Right lobe of liver (tissue), 4 donors: ENCODE measurements at regions not wholly inside any gene's neighbourhood (a gene's known extent, or its start where the extent isn't known, plus 50 kb on each side); places are given as distances from the start of the nearest gene placed in this dataset.

ENCODE experiments used
- POLR2A ChIP-seq: fragments of 450-650 bp; IDR thresholded peaks from one replicate; pipeline ENCODE4 v1.6.1; 2017; ENCODE audit warnings: antibody characterized with exemption, mild to moderate bottlenecking
- TF ChIP-seq, protein P1 (sequence below), 4 donors: fragments of 200-600 bp in 3 of 4; fragments of 450-650 bp in 1 of 4; IDR thresholded peaks; one replicate each; pipeline versions ENCODE4 v1.5.1 to v1.8.0; 2016 to 2022; ENCODE audit warnings: antibody characterized with exemption in 4 of 4, mild to moderate bottlenecking in 2 of 4
- donor health status: DM: no; HTN: no; CAD: no.
- donor health status: DM: no; HTN: no; CAD: no.
- donor health status: DM: no; HTN: yes; CAD: no.

DNA sequence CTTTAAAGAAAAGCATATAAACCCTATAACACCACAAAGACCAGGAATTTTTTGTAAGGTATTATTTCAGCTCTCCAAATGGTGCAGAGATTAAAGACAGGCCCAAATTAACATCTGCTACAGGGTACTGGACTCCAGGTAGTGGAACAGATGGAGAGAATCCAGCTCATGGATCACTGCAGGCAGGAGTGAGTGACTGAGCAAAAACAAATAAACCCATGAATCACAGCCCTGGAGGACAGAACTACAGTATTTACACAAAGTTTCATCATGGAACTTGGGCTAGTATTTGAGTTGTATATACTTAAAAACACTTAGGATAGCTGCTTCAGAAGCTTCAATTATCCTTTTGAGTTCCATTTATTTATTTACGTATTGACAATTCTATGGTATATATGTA is 132.8 kb upstream of the SPRY2 start:
- no peak for TF ChIP-seq POLR2A
- TF ChIP-seq, protein P1, sequence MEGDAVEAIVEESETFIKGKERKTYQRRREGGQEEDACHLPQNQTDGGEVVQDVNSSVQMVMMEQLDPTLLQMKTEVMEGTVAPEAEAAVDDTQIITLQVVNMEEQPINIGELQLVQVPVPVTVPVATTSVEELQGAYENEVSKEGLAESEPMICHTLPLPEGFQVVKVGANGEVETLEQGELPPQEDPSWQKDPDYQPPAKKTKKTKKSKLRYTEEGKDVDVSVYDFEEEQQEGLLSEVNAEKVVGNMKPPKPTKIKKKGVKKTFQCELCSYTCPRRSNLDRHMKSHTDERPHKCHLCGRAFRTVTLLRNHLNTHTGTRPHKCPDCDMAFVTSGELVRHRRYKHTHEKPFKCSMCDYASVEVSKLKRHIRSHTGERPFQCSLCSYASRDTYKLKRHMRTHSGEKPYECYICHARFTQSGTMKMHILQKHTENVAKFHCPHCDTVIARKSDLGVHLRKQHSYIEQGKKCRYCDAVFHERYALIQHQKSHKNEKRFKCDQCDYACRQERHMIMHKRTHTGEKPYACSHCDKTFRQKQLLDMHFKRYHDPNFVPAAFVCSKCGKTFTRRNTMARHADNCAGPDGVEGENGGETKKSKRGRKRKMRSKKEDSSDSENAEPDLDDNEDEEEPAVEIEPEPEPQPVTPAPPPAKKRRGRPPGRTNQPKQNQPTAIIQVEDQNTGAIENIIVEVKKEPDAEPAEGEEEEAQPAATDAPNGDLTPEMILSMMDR (IDR thresholded peaks at IDR 0.05), result no peak
